ENCODE measurements at regions not wholly inside any gene's neighbourhood (a gene's known extent, or its start where the extent isn't known, plus 50 kb on each side); places are given as distances from the start of the nearest gene placed in this dataset.
"Not testable (repeated sequence)": the region's sequence is repeated elsewhere in the genome, so short reads cannot be mapped to it uniquely, and the experiment has no call there.

DNA sequence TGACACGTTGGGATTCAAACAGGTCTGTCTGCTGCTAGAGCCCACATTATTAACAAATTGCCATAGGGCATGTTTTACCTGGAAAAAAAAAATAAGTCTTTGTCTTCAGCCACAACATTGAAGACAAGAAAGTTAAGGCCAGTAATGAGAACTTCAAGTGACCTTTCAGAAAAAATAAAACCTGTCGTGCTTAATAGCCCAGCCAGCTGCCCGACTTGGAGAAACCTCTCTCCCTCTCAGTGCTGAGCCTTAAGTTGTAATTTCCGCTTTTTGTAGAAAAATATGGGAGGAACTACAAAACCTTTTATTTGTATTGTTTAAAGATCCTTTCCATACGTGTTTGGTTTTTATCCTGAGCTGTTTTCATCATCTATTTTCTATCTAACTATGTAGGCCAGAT, 454.3 kb upstream of the SLITRK6 start:
- not testable (repeated sequence) for DNase-seq

DNA sequence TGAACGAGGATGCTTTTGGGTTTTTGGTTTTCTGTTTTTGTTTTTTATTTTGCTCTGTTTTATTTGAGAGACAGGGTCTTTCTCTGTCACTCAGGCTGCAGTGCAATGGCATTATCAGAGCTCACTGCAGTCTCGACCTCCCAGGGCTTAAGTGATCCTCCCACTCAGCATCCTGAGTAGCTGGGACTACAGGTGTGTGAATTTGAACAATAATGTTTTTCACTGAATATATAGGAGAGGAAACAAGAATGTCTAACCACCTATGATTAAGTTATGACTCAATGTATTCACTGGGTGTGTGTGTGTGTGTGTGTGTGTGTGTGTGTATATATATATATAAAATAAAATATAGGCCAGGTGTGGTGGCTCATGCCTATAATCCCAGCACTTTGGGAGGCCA, 456.6 kb upstream of the SLITRK6 start:
- DNase-seq: not testable (repeated sequence)

DNA sequence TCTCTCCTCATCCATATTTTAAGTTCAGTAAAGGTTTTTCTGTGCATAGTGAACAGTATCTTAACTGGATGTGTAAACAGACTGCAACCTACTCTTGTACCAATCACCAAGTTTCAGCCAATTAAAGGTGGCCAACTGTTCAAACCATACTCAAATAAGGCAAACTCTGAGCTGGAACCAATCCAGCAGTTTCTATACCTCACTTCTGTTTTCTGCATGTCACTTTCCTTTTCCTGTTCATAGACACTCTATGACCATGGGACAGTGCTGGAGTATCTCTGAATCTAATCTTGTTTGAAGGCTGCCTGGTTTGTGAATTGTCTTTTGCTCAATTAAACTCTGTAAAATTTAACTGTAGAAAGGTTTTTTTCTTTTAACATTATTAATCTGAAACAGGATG, 470.3 kb upstream of the SLITRK6 start:
- no peak for DNase-seq

DNA sequence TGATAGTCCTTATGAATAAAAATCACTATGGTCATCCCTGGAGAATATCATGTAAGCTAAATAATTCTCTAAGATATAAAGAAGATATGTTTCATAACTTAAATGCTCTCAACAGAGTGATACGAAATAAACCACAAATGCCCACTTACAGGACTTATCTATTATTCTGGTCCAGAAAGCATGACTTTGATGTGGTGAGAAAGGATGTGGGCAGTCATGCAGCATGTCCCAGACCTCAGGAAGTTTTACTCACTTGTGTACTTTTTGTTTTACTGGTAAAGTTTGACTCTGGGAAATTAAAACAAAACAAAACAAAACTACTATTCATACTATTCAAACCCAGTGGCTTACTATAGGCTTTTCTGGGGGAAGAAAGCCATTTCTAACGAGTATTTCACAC, 483.2 kb upstream of the SLITRK6 start:
- DNase-seq: no peak

DNA sequence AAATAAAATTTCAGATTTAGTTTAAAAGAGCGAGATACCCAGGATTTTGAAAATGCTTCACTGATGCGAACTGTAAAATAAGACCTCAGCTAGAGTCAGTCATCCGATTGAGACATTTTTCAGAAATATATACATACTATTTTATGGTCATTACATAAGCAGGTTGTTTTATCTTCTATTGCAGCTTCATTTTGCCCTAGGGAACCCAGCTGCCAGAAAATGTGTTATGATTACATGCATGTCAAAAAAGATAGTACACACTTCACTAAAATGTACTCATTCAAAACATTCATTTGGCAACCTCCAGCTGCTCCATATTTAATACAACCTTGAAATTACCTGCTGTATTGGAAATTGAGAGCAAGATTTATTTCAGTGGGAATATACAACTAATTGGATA, 483.8 kb upstream of the SLITRK6 start:
- DNase-seq: no peak

DNA sequence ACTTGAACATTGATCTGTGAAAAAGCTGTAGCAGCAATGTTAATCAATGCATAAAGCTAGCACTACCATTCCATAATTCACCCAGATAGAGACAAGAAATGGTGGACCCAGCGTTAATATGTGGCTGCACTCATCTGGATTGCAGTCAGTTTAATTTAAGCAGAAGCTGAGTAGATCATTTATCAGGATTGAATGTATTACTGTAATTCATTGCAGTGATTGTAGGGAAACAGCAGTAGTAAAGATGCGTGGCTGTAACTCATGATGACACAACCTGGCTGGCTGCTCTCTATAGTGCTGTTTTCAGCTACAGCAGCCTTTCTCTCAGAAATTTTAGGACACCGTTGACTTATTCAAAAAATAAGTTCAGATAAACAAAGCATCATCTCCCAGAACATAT, 499.5 kb upstream of the SLITRK6 start:
- no peak for DNase-seq

DNA sequence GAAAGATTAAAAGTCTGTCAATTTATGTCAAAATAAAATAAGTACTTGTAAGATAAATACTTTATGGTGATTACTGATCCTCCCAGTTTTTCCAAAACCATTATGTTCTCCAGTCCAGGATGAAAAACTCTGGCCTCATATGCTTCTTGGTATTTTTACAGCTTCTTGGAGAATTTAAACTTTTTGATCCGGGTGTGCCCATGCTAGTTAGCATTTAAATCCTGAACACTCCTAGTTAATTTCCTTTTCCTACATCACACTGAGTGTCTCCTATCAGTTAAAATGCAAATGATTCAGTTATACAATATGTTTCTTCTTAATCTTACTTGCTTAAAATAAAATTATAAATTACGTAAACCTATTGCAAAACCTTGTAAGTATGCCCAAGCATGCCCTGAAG, 499.9 kb upstream of the SLITRK6 start:
- no peak for DNase-seq

DNA sequence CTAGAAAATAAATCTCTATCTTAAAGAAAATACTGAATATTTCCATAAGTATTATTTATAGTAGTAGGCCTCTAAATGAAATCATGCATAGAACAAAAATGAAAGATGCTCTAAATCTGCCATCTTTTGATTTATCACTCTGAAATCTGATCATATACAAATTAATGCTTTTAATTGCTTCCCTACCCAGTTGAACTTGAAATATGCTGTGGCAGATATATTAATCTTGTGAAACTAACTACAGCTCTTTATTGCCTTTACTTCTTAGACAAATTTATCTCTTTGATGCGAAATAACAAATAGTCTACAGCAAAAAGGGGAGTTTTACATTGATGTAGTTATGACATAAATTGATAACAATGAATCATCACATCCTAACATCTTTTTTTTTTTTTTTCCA, 510.7 kb upstream of the SLITRK6 start:
- DNase-seq: no peak

DNA sequence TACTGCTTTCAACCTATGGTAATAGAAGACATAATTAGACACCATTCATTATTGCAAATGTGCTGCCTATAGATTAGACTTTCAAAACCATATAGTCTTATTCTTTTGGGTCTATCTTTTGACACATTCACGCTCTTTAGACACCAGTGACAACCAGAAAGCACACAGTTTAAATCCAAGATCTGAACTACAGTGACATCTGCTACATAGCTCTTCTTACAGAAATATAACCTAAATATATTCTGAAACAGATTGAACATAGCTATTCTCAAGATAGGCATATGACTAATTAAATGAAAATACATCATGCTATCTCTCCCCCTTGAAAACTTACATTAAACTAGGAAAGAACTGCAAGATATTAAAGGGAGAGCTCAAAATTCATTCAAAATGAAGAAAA, 514.2 kb upstream of the SLITRK6 start:
- DNase-seq: no peak

DNA sequence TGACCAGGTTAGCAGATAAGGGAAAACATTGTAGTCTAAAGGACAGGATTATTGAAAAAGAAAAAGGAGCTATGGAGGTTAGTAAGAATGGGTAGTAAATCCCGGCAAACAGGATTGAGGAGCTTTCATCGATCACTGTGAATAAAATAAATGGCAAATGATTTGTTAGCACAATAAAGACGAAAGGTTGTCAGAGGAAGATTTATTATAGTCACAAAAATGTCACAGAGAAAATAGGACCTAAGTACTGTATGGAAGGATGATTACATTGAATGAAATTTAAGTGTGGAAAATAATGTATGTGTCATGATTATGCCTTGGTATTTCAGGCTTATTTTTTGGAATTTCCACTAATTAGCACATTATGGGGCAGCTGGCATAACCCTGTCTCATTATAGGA, 519.2 kb upstream of the SLITRK6 start:
- DNase-seq: no peak

DNA sequence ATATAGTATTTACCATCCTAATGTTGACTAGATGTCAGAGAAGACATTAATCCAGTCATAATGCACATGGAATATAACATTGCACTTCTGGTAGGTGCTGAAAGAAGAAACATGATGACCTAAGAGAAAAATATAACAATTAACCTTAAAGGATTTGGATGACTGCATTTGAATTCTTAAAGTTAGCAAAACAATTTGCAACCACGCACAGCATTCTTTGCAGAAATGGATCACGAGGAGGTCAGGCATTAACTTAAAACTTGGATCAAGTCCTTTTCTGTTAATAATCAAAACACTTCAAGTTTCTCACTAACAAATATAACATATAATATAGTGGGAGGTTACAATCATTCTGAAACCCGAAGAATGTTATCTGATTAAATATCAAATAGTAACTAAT, 525.0 kb upstream of the SLITRK6 start:
- no peak for DNase-seq

DNA sequence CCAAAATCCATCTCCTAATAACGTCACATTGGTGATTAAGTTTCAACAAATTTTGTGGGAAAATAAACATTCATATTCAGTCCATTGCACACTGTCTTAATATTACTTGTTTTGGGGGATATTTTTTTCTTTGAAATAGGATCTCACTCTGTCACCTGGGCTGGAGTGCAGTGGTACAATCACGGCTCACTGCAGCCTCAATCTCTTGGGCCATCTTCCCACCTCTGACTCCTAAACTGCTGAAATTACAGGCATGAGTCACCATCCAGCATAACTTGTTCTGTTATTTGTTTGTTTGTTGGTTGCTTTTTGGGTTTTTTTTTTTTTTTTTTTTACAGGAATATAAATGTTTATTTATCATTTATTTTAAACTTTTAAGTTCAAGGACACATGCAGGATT, 556.1 kb upstream of the SLITRK6 start:
- no peak for DNase-seq

DNA sequence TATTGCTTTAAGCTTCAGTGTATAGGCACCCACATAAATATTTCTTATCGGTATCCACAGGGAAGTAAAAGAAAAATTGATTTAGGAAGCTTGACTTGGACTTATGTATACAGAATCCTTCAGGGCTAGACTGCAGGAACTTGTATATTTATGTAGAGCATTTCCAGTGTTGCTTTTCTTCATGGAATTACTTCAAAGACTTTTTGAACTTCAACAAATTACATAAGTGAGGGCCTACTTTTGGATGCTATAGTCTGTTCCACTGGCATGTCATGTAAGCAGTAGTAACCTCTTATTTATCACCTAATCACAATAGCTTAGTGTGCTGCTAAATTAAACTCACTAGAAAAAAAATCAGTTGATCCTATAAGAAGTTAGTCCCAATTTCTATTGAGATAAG, 557.9 kb upstream of the SLITRK6 start:
- DNase-seq: no peak

DNA sequence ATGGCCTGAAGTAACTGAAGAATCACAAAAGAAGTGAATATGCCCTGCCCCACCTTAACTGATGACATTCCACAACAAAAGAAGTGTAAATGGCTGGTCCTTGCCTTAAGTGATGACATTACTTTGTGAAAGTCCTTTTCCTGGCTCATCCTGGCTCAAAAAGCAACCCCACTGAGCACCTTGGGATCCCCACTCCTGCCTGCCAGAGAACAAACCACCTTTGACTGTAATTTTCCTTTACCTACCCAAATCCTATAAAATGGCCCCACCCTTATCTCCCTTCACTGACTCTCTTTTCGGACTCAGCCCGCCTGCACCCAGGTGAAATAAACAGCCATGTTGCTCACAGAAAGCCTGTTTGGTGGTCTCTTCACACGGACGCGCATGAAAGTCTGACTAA, 564.5 kb upstream of the SLITRK6 start:
- DNase-seq: not testable (repeated sequence)

DNA sequence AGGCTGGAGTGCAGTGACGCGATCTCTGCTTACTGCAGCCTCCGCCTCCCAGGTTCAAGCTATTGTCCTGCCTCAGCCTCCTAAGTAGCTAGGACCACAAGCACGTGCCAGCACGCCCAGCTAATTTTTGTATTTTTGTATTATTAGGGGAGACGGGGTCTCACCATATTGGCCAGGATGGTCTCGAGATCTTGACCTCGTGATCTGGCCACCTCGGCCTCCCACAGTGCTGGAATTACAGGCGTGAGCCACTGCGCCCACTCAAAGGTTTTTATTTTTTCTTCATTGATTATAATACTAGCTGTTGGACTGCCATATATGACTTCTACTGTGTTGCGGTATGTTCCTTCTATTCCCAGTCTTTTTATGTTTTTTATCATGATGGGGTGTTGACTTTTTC, 569.7 kb upstream of the SLITRK6 start:
- no peak for DNase-seq

DNA sequence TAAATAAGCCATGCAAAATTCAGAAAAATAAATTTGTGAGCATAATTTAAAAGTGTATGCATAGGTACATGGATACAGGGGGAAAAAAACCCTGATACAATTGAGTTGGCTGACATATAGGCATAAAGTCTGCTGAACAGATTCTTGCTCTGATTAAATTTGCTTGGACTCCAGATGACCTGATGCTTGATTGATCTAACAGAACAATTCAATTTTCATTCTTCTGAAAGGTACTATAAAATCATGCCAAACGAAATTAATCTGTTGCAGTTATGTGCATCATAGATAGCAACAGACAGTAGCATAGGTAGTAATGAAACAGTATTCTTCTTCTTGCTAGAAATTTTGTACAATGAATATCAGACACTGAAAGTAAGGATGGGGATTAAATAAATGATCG, 578.2 kb upstream of the SLITRK6 start:
- no peak for DNase-seq

DNA sequence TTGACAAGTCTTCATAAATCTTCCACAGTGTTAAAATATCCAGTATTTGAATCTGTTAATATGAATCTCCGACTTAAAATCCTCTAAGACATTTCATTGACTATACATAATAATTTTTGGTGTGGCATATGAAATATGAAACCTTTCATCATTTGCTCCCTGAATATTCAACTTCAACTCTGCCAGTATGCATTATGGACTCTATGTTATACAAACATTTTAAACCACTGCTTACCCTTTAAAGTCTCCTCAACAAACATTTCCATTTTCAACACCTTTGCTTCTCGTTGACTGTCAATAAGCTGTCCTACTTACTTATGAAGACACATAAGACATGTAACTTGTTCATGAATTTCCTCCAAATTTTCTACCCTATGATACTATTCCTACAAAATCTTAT, 579.4 kb upstream of the SLITRK6 start:
- DNase-seq: no peak

DNA sequence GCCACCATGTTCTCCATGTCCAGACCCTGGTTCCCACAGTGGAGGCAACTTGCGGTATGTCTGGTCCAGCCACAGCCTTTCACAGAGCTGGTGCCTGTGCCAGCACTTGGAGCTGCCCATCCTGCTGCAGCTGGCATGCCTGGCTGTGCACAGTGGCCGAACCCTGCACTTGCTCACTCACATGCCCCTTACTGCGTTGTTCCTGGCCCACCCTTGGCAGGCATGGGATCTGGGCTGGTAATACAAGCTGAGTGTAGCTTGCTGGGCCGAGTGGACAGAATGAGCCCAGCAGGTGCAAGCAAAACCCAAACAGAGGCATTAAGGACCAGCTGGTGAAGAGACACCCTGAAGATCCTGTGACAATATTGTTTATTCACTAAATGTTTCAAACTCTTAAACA, 583.9 kb upstream of the SLITRK6 start:
- DNase-seq: no peak

DNA sequence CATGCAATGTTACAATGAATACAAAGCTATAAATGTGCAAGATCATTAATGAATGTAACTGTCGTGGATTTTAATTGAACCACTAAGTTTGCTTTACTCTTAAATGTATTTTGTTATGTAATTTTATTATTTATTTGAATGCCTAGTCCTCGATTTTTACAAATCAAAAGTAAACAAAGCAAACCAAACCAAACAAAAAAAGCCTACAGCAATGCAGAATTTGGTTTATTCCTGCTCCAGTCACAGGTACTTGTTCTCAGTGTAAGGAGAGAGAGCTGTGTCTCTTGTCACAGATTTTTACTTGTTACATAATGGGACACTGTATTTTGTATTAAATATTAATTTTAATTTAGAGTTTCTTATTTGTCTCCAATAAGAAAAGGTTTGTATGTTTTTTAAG, 584.3 kb upstream of the SLITRK6 start:
- DNase-seq: no peak

DNA sequence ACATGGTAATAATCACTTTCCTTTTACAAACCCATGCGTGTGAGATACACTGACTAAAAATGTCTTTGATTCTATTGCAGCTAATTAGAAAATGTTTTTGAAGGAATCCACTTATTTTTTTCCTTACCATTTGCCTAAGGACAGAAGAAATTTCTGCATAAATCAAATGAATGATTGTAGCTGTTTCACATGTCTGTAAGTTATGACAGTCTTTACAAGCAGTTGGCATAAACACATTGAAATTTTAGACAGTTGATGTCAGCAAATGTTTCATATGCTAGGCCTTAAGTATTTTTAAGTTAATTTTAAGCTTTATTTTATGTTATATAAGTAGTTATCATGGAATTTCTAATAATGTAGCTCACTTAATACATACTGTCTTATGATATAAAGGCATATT, 598.4 kb upstream of the SLITRK6 start:
- DNase-seq: no peak

DNA sequence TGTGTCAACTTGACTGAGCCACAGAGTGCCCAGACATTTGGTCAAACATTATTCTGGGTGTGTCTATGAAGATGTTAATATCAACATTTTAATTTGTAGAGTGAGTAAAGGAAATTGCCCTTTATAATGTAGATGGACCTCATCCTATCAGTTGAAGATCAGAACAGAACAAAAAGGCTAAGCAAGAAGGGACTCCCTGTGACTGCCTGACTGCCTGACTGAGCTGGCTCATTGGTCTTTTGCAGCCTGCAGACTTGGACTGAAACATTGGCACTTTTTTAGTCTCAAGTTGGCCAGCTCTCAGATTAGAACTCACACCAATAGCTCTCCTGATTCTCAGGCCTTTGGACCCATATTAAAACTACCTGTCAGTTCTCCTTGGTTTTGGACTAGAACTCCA, 600.4 kb upstream of the SLITRK6 start:
- DNase-seq: no peak

DNA sequence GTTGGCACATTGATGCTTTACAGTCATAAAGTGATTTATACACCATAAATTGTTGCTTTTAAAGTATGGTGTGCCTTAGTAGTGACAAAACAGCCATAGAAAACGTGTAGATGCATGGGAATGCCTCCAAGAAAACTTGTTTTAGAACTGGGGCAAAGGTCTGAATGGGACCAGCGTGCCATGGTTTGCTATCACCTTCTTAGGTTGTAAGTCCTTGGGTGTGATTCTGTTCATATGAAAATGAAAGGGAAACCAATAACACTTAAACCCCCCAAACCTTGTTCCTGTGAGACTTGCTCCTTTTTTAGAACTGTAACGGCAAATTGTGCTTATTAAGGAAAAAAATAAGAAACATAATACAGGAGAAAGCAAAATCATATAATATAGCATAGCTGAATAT, 603.3 kb upstream of the SLITRK6 start:
- DNase-seq: no peak

DNA sequence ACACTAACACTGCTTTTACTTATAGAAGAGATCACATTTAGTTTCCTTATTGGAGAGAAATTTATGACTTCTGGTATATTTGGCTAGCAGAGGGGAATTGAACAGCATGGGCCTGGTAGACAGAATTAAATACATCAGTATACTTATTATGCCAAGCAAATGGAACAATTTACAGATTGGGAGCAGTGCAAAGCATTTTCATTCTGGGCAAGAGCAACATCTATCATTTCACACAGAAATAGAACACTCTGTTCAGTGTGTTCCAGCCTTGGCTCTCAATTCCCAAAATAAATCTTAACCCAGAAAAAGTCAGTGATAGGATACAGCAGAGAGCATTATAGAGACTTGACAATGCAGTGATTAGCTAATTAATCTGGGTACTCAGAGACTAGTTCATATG, 604.0 kb upstream of the SLITRK6 start:
- no peak for DNase-seq

DNA sequence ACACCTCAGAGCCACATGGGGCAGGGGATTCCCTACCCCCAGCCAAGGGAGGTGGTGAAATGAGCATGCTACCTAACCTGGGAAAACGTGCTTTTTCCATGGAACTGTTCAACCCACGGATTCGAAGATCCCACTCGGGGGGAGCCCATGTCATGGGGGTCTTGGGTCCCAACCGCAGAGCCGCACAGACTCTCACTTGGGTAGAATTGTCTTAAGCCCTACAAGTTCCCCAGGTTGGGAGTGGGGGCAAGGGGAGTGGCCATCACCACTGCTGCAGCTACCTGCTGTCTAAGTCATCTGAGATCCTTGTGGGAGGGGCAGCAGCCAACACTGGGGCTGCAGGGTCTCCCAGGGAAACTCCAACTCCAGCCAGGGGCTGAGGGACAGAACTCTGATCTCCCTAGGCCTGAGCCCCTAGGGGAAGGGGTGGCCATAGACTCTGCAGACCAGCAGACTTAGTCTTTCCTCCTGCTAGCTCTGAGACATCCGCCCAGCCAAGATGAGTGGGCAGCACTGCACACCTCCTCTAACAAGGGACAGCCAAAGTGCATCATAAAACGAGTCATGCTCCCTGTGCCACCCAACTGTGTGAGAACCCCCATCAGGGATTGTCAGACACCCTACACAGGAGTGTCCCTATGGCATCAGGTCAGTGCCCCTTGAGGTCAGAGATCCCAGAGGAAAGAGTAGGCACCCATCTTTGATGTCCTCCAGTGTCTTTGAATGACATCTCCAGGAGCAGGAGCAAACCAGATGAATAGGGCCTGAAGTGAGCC, 610.4 kb upstream of the SLITRK6 start:
- no peak for DNase-seq

DNA sequence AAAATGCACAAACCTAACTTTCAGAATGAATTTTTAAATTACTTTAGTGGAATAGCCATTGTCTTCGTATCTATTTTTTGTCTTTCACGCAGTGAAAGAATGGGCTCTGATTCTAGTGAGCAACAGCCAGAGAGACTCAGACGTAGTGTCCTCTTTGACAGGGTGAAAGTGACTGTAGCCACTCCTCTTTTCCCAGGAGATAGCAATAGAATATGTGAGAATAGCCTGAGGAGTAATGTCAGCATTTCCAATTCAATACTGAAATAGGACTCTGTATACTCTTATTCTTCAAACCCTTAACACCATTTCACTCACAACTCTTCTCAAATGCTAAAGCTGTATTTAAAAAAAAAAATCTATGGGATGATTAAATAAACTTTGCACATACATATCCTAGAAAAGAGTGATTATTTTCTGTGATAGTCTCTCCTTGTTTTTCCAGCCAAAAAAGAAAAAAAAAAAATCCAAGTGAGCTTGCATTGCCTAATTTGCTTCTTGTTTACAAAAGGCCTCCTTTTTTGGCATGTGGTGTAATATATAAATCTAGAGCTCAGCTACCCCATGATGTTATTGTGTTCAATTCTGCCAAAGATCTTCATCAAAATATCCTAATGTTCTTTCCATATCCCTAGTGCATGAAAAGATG, 626.1 kb upstream of the SLITRK6 start:
- DNase-seq: no peak
